ENCODE measurements at regions not wholly inside any gene's neighbourhood (a gene's known extent, or its start where the extent isn't known, plus 50 kb on each side); places are given as distances from the start of the nearest gene placed in this dataset.

DNA sequence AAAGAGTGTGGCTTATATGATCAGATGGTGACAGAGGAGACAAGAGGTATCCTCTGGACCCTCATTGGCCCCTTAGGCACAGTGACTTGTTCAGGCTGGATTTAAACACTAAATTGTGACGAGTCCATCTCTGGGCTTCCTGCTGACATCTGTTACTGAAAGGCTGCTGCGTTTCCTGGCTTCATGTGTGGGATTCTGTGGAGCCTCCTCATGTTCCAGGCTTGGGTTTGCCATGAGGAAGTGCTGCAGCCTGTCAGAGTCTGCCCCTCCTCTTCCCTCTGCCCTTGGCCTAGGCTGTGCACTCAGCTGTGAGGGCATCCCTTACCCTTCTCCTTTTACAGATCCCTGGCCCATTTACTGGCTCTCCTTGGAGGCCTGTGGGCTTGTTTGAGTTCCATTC, 159.1 kb upstream of the TTC29 start:
- TF ChIP-seq CREM (CRISPR knock-in tag; IDR thresholded peaks at IDR 0.05) (no peak), ZNF219 (CRISPR knock-in tag; IDR thresholded peaks at IDR 0.05; ENCODE audit: borderline replicate concordance) (no peak), NR2C2 (CRISPR knock-in tag; IDR thresholded peaks at IDR 0.05) (no peak), SOX15 (CRISPR knock-in tag; IDR thresholded peaks at IDR 0.05) (no peak), TP53 (CRISPR knock-in tag; IDR thresholded peaks at IDR 0.05) (no peak)
- TF ChIP-seq, protein P1, sequence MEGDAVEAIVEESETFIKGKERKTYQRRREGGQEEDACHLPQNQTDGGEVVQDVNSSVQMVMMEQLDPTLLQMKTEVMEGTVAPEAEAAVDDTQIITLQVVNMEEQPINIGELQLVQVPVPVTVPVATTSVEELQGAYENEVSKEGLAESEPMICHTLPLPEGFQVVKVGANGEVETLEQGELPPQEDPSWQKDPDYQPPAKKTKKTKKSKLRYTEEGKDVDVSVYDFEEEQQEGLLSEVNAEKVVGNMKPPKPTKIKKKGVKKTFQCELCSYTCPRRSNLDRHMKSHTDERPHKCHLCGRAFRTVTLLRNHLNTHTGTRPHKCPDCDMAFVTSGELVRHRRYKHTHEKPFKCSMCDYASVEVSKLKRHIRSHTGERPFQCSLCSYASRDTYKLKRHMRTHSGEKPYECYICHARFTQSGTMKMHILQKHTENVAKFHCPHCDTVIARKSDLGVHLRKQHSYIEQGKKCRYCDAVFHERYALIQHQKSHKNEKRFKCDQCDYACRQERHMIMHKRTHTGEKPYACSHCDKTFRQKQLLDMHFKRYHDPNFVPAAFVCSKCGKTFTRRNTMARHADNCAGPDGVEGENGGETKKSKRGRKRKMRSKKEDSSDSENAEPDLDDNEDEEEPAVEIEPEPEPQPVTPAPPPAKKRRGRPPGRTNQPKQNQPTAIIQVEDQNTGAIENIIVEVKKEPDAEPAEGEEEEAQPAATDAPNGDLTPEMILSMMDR (IDR thresholded peaks at IDR 0.05): no peak
- TF ChIP-seq, protein P2, sequence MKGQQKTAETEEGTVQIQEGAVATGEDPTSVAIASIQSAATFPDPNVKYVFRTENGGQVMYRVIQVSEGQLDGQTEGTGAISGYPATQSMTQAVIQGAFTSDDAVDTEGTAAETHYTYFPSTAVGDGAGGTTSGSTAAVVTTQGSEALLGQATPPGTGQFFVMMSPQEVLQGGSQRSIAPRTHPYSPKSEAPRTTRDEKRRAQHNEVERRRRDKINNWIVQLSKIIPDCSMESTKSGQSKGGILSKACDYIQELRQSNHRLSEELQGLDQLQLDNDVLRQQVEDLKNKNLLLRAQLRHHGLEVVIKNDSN (CRISPR knock-in tag; IDR thresholded peaks at IDR 0.05): no peak
- TF ChIP-seq, protein P3, sequence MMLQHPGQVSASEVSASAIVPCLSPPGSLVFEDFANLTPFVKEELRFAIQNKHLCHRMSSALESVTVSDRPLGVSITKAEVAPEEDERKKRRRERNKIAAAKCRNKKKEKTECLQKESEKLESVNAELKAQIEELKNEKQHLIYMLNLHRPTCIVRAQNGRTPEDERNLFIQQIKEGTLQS (CRISPR knock-in tag; conservative IDR thresholded peaks at IDR 0.05): no peak
- TF ChIP-seq, protein P4, sequence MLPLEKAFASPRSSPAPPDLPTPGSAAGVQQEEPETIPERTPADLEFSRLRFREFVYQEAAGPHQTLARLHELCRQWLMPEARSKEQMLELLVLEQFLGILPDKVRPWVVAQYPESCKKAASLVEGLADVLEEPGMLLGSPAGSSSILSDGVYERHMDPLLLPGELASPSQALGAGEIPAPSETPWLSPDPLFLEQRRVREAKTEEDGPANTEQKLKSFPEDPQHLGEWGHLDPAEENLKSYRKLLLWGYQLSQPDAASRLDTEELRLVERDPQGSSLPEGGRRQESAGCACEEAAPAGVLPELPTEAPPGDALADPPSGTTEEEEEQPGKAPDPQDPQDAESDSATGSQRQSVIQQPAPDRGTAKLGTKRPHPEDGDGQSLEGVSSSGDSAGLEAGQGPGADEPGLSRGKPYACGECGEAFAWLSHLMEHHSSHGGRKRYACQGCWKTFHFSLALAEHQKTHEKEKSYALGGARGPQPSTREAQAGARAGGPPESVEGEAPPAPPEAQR (CRISPR knock-in tag; IDR thresholded peaks at IDR 0.05): no peak

Measured in WTC11 (cell line).